Fibroblast of pulmonary artery (primary cell): ENCODE measurements at regions not wholly inside any gene's neighbourhood (a gene's known extent, or its start where the extent isn't known, plus 50 kb on each side); places are given as distances from the start of the nearest gene placed in this dataset.
A peak's percentile ranks its signal among the peaks of the same experiment; 100 is the strongest.

ENCODE experiments used
- DNase-seq: peaks from one replicate; pipeline ENCODE4 v3.0.0-alpha.2; 2010; ENCODE audit warnings: low read depth
- H3K4me3 ChIP-seq: replicated peaks from 2 replicates; pipeline ENCODE4 v1.5.1; 2011; ENCODE audit warnings: low read depth, mild to moderate bottlenecking, control low read depth, low read length, moderate library complexity
- TF ChIP-seq, protein P1 (sequence below): IDR thresholded peaks from 2 replicates; pipeline ENCODE4 v1.5.1; 2011; ENCODE audit warnings: mild to moderate bottlenecking, control low read depth, low read length, inconsistent platforms; ENCODE audit errors: missing control alignments

- DNase-seq = peak; percentile 1
- TF ChIP-seq, protein P1, sequence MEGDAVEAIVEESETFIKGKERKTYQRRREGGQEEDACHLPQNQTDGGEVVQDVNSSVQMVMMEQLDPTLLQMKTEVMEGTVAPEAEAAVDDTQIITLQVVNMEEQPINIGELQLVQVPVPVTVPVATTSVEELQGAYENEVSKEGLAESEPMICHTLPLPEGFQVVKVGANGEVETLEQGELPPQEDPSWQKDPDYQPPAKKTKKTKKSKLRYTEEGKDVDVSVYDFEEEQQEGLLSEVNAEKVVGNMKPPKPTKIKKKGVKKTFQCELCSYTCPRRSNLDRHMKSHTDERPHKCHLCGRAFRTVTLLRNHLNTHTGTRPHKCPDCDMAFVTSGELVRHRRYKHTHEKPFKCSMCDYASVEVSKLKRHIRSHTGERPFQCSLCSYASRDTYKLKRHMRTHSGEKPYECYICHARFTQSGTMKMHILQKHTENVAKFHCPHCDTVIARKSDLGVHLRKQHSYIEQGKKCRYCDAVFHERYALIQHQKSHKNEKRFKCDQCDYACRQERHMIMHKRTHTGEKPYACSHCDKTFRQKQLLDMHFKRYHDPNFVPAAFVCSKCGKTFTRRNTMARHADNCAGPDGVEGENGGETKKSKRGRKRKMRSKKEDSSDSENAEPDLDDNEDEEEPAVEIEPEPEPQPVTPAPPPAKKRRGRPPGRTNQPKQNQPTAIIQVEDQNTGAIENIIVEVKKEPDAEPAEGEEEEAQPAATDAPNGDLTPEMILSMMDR = no peak
- no peak overlapping the region for H3K4me3 ChIP-seq
Measured at GRCh38 chr6:91822581-91822980, 1235.7 kb upstream of the MAP3K7 start.

- H3K4me3 ChIP-seq = no peak overlapping the region
- TF ChIP-seq, protein P1 = no peak
- no peak for DNase-seq
Measured at GRCh38 chr6:91816335-91816734, 1229.5 kb upstream of the MAP3K7 start.

- no peak for DNase-seq
- TF ChIP-seq, protein P1 = no peak
- no peak overlapping the region for H3K4me3 ChIP-seq
Measured at GRCh38 chr6:91813641-91814040, 1226.8 kb upstream of the MAP3K7 start.

- DNase-seq = no peak
- TF ChIP-seq, protein P1 = no peak
Measured at GRCh38 chr6:91812596-91813274, 1225.9 kb upstream of the MAP3K7 start.

DNA sequence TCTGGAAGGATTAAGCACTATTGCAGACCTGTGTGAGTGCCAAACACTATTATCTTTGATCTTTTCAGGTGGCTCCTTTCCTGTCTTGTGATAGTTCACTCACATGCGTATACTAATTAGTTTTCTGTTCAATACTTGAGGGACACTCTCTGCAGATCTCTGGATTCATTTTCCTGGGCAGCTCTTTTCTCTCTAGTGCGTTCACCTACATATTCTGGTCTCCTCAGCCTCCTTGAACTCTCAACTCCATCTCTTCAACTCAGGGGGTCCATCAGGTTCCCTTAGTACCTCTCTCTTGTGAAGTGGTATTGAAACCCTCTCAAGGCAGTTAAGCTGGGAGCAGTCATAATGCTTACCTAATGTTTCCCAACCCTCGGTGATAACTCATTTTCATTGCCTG is 1218.1 kb upstream of the MAP3K7 start:
- TF ChIP-seq, protein P1 = no peak
- no peak for DNase-seq
- no peak overlapping the region for H3K4me3 ChIP-seq

More at GRCh38 chr6:91812596-91813274, 1225.9 kb upstream of the MAP3K7 start:
- H3K4me3 ChIP-seq = no peak overlapping the region

DNA sequence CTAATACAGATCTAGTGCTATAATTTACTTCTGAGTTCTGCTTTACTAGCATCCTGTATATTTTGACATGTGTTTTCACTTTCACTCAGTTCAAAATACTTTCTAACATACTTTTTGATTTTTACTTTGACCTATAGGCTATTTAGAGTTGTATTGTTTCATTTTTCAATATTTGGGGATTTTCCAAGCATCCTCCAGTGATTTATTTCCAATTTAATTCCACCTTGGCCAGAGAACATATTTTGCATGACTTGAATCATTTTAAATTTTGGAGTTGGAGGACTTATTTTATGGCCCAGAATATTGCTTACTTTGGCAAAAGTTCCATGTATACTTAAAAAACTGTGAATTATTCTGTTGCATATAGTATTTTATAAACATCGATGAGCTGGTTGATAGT is 1215.6 kb upstream of the MAP3K7 start:
- no peak overlapping the region for H3K4me3 ChIP-seq
- DNase-seq = no peak
- TF ChIP-seq, protein P1 = no peak

- TF ChIP-seq, protein P1 = no peak
Measured at GRCh38 chr6:91796603-91797002, 1209.7 kb upstream of the MAP3K7 start.

More at GRCh38 chr6:91796603-91797002, 1209.7 kb upstream of the MAP3K7 start:
- DNase-seq = no peak
- H3K4me3 ChIP-seq = no peak overlapping the region
